ENCODE measurements at regions not wholly inside any gene's neighbourhood (a gene's known extent, or its start where the extent isn't known, plus 50 kb on each side); places are given as distances from the start of the nearest gene placed in this dataset.

GRCh38 chr2:142586693-142587580 lies 290.5 kb upstream of the KYNU start:
- H3K79me1 ChIP-seq (ENCODE audit: low read depth, low read length), result no peaks in the 10 kb centered on the region
- no peaks in the 10 kb centered on the region for H3K4me1 ChIP-seq (replicated peaks in 1 of 4; ENCODE audit: control insufficient read depth in 3 of 4, insufficient read depth in 4 of 4, low read length in 3 of 4)
- H3K27me3 ChIP-seq (replicated peaks in 1 of 4; ENCODE audit: control insufficient read depth in 3 of 4, extremely low read depth in 1 of 4, insufficient read depth in 3 of 4, low read length in 3 of 4), result no peaks in the 10 kb centered on the region
- H2BK15ac ChIP-seq (ENCODE audit: low read length), result no peak overlapping the region
- H2AFZ ChIP-seq (ENCODE audit: low read length), result peak overlapping the region; percentile 52; the same call in 1 of the 2 replicates
- no peaks in the 10 kb centered on the region for H3K9me3 ChIP-seq (ENCODE audit: insufficient read depth in 2 of 2, low read depth in 1 of 2, low read length in 1 of 2)
- H2BK20ac ChIP-seq (ENCODE audit: low read length), result no peak overlapping the region
- no peak overlapping the region for H3K18ac ChIP-seq (ENCODE audit: extremely low read depth, low read length)
- H3K4me3 ChIP-seq (ENCODE audit: extremely low read depth in 1 of 4, insufficient read depth in 2 of 4, low read depth in 3 of 4, low read length in 4 of 4), result no peak overlapping the region
- no peaks in the 10 kb centered on the region for H4K20me1 ChIP-seq (replicated peaks in 1 of 2; ENCODE audit: control insufficient read depth in 1 of 2, insufficient read depth in 2 of 2, low read length in 2 of 2)
- no peak overlapping the region for H3K9ac ChIP-seq (replicated peaks in 1 of 4; ENCODE audit: extremely low read depth in 1 of 4, low read depth in 3 of 4, low read length in 3 of 4)
- 88% methylated on average over 5 of the region's 5 CpGs; no CpG with 5 or more reads in 1 of the 2 experiments for WGBS, 2 experiments (ENCODE audit: extremely low coverage in 1 of 2, insufficient coverage in 1 of 2, insufficient read length in 1 of 2, insufficient replicate concordance in 2 of 2, low coverage in 1 of 2, low lambda C conversion rate in 2 of 2, missing lambda C conversion rate in 1 of 2)
- ChIA-PET CTCF (ENCODE audit: partially characterized antibody) (no interaction called here), POLR2A (ENCODE audit: partially characterized antibody) (no interaction called here)
- H3K27ac ChIP-seq (ENCODE audit: low read depth, low read length), result no peak overlapping the region
- no peak overlapping the region for H4K8ac ChIP-seq (ENCODE audit: extremely low read depth, insufficient read depth, low read length)
- FAIRE-seq (no peak), DNase-seq (ENCODE audit: low read depth in 1 of 2, low spot score in 2 of 2) (no peak)
- H3K4me2 ChIP-seq (ENCODE audit: insufficient read depth in 1 of 2, low read depth in 2 of 2, low read length in 2 of 2), result no peak overlapping the region
- H3K56ac ChIP-seq (replicated peaks; ENCODE audit: insufficient read length, low read depth, low read length), result no peak overlapping the region
- no peak overlapping the region for H4K5ac ChIP-seq (ENCODE audit: insufficient read length, low read depth, low read length)
- H3K79me2 ChIP-seq (ENCODE audit: control insufficient read depth in 1 of 2, insufficient read depth in 2 of 2, low read length in 2 of 2), result no peaks in the 10 kb centered on the region
- no peak overlapping the region for H3K14ac ChIP-seq (ENCODE audit: insufficient read length)
- H2BK120ac ChIP-seq (replicated peaks; ENCODE audit: low read depth, low read length), result no peak overlapping the region
- no peak overlapping the region for H2BK5ac ChIP-seq (ENCODE audit: low read depth, low read length)
- no peak overlapping the region for H2BK12ac ChIP-seq (ENCODE audit: low read depth, low read length)
- no peak overlapping the region for H4K91ac ChIP-seq (replicated peaks; ENCODE audit: insufficient read length, low read length)
- no peak overlapping the region for H3K4ac ChIP-seq (replicated peaks; ENCODE audit: insufficient read length, low read depth, low read length)
- no peaks in the 10 kb centered on the region for H3K36me3 ChIP-seq (ENCODE audit: control insufficient read depth in 2 of 4, insufficient read depth in 4 of 4, low read length in 3 of 4)
- no peak overlapping the region for H2AK5ac ChIP-seq (ENCODE audit: low read depth, low read length)
- no peaks in the 10 kb centered on the region; the same call in 1 of the 2 replicates for H3K23me2 ChIP-seq (ENCODE audit: low read depth, low read length)
- H3K23ac ChIP-seq (ENCODE audit: insufficient read length), result no peak overlapping the region
- no peak for TF ChIP-seq TAF7 (optimal IDR thresholded peaks at IDR 0.05; ENCODE audit: borderline replicate concordance, low read depth, low read length)
- no peak for TF ChIP-seq ATF3 (IDR thresholded peaks at IDR 0.05; ENCODE audit: insufficient read depth, low read depth, low read length)
- TF ChIP-seq POU5F1 (IDR thresholded peaks at IDR 0.05; ENCODE audit: low read depth, low read length), result no peak
- no peak for TF ChIP-seq RNF2 (IDR thresholded peaks at IDR 0.05; ENCODE audit: borderline replicate concordance, low read depth, low read length, missing control alignments, poor library complexity, severe bottlenecking)
- TF ChIP-seq TCF12 (IDR thresholded peaks at IDR 0.05; ENCODE audit: low read depth, low read length), result no peak
- no peak for TF ChIP-seq NANOG (IDR thresholded peaks at IDR 0.05; ENCODE audit: insufficient read depth, low read depth, low read length, poor library complexity, severe bottlenecking)
- no peak for TF ChIP-seq CTBP2 (IDR thresholded peaks at IDR 0.05; ENCODE audit: borderline replicate concordance, insufficient read depth, insufficient read length, low read length)
- TF ChIP-seq, protein P1, sequence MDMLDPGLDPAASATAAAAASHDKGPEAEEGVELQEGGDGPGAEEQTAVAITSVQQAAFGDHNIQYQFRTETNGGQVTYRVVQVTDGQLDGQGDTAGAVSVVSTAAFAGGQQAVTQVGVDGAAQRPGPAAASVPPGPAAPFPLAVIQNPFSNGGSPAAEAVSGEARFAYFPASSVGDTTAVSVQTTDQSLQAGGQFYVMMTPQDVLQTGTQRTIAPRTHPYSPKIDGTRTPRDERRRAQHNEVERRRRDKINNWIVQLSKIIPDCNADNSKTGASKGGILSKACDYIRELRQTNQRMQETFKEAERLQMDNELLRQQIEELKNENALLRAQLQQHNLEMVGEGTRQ (IDR thresholded peaks at IDR 0.05; ENCODE audit: low read length), result no peak
- no peak for TF ChIP-seq ZNF274 (IDR thresholded peaks at IDR 0.05; ENCODE audit: borderline replicate concordance, extremely low read depth, low read length)
- no peak for TF ChIP-seq HDAC6 (IDR thresholded peaks at IDR 0.05; ENCODE audit: low read depth, low read length)

Measured in H1 (cell line).